ENCODE measurements at regions not wholly inside any gene's neighbourhood (a gene's known extent, or its start where the extent isn't known, plus 50 kb on each side); places are given as distances from the start of the nearest gene placed in this dataset.

DNA sequence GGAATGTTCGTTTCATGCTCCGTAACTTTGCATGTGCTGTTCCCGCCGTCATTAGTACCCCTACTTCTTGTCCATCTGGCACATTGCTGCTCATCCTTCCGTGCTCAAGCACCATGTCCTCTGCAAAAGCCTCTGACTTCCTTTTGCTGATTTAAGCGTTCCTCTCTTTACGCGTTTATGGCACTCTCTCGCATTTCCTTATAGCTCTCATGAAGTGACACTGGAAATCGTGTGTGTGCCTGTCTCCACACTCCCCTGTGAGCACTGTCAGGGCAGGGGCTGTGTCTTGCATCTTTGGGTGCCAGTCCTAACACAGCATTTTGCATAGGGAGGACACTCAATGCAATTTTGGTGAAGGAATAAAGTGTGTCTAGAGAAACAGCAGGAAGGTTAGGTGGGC lies 210.6 kb upstream of the FAT1 start:
- in situ Hi-C loops (cut with MboI; ENCODE audit: low pct_unique_long_range_greater_than_20kb, low sequenced_read_pairs, unreplicated experiment), result no loop called here
- TF ChIP-seq, protein P1, sequence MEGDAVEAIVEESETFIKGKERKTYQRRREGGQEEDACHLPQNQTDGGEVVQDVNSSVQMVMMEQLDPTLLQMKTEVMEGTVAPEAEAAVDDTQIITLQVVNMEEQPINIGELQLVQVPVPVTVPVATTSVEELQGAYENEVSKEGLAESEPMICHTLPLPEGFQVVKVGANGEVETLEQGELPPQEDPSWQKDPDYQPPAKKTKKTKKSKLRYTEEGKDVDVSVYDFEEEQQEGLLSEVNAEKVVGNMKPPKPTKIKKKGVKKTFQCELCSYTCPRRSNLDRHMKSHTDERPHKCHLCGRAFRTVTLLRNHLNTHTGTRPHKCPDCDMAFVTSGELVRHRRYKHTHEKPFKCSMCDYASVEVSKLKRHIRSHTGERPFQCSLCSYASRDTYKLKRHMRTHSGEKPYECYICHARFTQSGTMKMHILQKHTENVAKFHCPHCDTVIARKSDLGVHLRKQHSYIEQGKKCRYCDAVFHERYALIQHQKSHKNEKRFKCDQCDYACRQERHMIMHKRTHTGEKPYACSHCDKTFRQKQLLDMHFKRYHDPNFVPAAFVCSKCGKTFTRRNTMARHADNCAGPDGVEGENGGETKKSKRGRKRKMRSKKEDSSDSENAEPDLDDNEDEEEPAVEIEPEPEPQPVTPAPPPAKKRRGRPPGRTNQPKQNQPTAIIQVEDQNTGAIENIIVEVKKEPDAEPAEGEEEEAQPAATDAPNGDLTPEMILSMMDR (IDR thresholded peaks at IDR 0.05; ENCODE audit: extremely low read depth, insufficient read depth, missing control alignments), result no peak
- DNase-seq (ENCODE audit: low spot score), result no peak

DNA sequence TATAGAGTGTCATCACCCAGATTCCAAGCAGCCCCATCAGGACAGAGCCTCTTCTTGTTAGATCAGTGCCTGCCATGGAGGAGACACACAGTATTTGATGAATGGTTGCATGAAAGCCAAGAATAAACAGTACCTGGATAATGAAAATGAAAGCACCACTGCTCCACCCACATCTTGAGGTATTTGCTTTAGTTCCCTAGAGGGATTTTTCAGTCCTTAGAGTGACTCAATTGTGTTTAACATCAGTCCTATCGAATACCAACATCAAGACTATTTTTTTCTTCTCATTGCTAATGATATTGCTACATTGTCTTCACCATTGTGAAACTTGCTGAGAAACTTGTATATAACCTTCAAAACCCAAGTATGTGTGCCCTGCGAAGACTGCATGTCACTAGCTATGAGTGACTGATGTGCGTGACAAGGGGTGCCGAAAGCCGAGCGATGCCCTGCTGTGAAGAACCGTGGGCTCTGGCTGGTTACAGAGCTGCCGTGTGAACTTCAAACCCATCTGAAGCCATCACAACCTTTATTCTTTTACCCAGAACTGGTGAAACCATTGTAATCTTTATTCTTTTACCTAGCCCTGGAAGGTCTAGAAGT lies 211.3 kb upstream of the FAT1 start:
- in situ Hi-C loops (cut with MboI; ENCODE audit: low pct_unique_long_range_greater_than_20kb, low sequenced_read_pairs, unreplicated experiment), result no loop called here
- TF ChIP-seq, protein P1 (IDR thresholded peaks at IDR 0.05; ENCODE audit: extremely low read depth, insufficient read depth, missing control alignments), result no peak
- DNase-seq (ENCODE audit: low spot score), result no peak

DNA sequence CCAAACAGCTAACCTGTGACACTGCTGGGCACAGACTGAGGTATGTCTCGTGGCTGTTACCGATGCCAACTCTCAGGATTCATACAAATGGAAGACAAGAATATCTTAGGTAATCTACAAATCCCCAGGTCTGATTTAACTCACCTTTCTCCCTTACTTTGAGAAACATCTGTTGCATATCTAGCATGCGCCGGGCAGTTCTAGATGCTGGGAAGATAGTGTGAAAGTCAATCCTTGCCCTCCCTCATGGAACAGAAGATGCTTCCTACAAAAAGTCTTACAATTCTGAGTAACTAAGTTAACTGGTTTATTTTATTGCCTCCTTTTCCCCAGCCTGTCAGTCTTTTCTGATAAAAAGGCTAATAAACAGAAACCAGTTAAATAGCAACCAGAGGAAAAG lies 212.2 kb upstream of the FAT1 start:
- TF ChIP-seq, protein P1 (IDR thresholded peaks at IDR 0.05; ENCODE audit: extremely low read depth, insufficient read depth, missing control alignments), result no peak
- no peak for DNase-seq (ENCODE audit: low spot score)
- in situ Hi-C loops (cut with MboI; ENCODE audit: low pct_unique_long_range_greater_than_20kb, low sequenced_read_pairs, unreplicated experiment), result no loop called here

DNA sequence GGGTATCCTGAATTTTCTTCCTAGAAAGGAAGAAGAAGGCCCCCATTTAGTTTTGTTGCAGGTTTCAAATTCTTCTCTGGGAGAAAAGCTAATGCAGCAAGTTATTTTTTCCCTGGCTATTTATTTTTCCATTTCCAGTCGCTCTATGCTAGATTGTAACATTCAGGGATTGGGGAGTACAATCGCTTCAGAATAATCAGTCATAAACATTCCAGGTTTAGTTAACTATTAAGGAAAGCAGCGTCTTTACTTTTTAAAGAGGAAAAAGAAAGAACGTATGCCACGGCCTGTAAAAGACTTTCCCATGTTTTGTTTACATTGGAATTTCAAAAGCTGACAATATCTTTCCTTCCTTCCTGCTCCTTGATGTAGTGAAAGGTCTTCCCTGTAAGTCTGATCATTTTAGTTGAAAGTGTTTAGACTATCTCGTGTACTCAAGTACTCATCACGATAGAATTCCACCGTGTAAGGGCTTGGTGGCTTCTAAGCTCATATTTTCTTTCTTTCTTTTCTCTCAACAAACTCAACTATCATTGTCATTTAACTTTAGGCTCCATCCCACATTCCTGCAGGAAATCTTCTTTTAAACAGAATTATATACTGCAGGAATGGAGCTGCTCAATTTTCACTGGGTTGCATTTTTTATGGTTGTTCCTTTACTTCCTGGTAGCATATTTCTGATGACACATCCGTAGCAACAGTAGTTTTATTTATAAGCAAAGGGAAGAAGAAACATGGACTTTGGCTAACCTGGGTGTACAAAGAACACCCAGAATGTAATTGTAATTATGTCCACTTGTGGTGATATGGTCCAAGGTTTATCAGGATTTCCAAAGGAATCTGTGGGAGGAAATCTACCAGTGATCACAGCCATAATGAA lies 213.1 kb upstream of the FAT1 start:
- TF ChIP-seq, protein P1 (IDR thresholded peaks at IDR 0.05; ENCODE audit: extremely low read depth, insufficient read depth, missing control alignments), result no peak
- DNase-seq (ENCODE audit: low spot score), result no peak
- in situ Hi-C loops (cut with MboI; ENCODE audit: low pct_unique_long_range_greater_than_20kb, low sequenced_read_pairs, unreplicated experiment), result no loop called here

DNA sequence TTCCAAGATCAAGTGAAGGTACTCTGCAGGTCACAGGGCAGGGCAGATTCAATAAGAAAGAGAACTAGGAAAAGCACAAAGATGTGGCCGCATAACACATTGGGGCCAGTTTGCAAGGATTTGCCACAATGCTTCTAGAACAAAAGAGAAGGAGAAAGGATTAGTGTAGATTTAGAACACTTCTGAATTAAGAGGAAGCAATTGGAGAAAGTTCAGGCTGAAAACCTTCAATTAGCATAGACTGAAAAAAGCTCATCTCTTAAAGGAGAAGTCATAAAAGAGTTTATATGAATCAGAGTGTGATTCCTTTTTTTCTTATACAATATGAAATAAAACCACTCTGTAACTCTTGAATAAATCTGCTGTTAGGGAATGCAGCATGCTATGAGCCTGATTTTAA lies 215.6 kb upstream of the FAT1 start:
- in situ Hi-C loops (cut with MboI; ENCODE audit: low pct_unique_long_range_greater_than_20kb, low sequenced_read_pairs, unreplicated experiment), result no loop called here
- DNase-seq (ENCODE audit: low spot score), result no peak
- TF ChIP-seq, protein P1 (IDR thresholded peaks at IDR 0.05; ENCODE audit: extremely low read depth, insufficient read depth, missing control alignments), result no peak

DNA sequence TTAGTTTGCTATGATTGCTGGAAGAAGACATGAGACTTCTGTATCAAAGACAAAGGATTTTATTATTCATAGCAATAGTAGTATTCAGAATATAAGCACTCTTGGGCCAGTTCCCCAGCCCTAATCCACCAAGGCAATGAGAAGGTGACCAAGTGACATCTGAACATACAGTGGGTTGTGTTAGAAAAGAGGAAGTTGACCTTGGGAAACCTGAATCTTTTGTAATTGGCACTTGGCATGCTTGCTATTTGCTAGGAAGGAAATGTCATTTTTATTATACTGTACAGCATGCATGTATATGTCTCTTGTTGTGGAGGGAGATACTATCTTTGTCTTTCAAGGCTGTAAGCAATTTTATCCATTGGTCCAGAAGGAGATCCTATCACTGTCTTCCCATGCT lies 216.1 kb upstream of the FAT1 start:
- in situ Hi-C loops (cut with MboI; ENCODE audit: low pct_unique_long_range_greater_than_20kb, low sequenced_read_pairs, unreplicated experiment), result no loop called here
- TF ChIP-seq, protein P1 (IDR thresholded peaks at IDR 0.05; ENCODE audit: extremely low read depth, insufficient read depth, missing control alignments), result no peak
- no peak for DNase-seq (ENCODE audit: low spot score)

Data from GM13977 (cell line).